Activated naive CD8-positive, alpha-beta T cell treated with anti-CD3 and anti-CD28 coated beads, Interleukin-2, amount 50 U/mL, for 24 hours (primary cell): ENCODE measurements at regions not wholly inside any gene's neighbourhood (a gene's known extent, or its start where the extent isn't known, plus 50 kb on each side); places are given as distances from the start of the nearest gene placed in this dataset.

ENCODE experiments used
- ATAC-seq: fragments of 150-1000 bp; cut with Tn5 transposase; one replicate; pipeline ENCODE4 v1.10.0; 2021
- DNase-seq: peaks from one replicate; pipeline ENCODE4 v3.0.0; 2021
- H3K27ac Mint-ChIP-seq: one replicate; pipeline ENCODE4 v1.8.0; 2021; ENCODE audit warnings: mild to moderate bottlenecking, mixed read lengths
- H3K27me3 Mint-ChIP-seq: one replicate; pipeline ENCODE4 v1.8.0; 2021; ENCODE audit warnings: mixed read lengths
- H3K36me3 Mint-ChIP-seq: one replicate; pipeline ENCODE4 v1.8.0; 2021; ENCODE audit warnings: low read depth, mixed read lengths
- H3K4me1 Mint-ChIP-seq: one replicate; pipeline ENCODE4 v1.8.0; 2021; ENCODE audit warnings: mixed read lengths
- H3K4me3 Mint-ChIP-seq: one replicate; pipeline ENCODE4 v1.8.0; 2021; ENCODE audit warnings: mild to moderate bottlenecking, moderate library complexity, mixed read lengths
- H3K9me3 Mint-ChIP-seq: one replicate; pipeline ENCODE4 v1.8.0; 2021; ENCODE audit warnings: mixed read lengths

DNA sequence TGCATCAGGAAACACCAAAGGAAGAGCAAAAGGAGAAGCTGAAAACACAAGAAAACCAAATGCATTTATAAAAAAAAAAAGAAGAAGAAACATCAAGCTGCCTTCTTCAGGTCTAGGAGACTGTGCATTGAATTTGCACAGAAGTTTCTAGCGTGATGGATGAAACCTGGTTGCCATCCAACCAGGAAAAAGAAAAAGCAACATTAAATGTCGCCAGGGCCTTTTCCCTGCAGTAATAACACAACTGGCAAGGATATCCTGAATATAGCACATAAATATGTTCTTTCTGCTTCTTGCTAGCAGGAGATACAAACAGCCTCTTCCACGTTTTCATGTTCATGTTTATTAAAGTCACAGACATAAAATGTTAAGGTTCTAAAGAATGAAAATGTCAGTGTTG is 60.8 kb upstream of the ZFP42 start:
- no peak for DNase-seq
- Mint-ChIP-seq H3K4me3 (no peak overlapping the region), H3K27me3 (no peaks in the 10 kb centered on the region), H3K27ac (no peak overlapping the region), H3K9me3 (peaks cover 9% of the 10 kb centered on the region), H3K36me3 (no peaks in the 10 kb centered on the region), H3K4me1 (no peaks in the 10 kb centered on the region)
- ATAC-seq: no peak

DNA sequence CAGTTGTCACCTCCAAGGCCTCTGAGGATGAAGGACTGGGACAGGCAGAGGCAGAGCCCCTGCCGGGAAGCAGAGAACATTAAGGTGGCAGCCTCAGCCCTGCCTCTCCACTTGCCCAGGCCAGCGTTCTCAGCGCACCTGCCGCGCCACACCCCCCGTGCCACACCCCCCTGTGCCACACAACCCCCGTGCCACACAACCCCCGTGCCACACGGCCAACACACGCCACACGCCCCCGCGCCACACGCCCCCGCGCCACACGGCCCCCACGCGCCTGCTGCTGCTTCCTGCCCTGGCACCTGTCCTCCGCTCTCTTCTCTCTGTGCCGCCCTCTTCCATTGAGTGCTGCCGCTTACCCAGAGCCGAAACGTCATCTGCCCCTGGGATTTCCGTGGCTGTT is 58.0 kb upstream of the ZFP42 start:
- Mint-ChIP-seq H3K9me3 (peaks cover 16% of the 10 kb centered on the region), H3K4me3 (no peak overlapping the region), H3K4me1 (no peaks in the 10 kb centered on the region), H3K36me3 (no peaks in the 10 kb centered on the region), H3K27ac (no peak overlapping the region), H3K27me3 (no peaks in the 10 kb centered on the region)
- DNase-seq (no peak), ATAC-seq (no peak)

GRCh38 chr4:187940299-187940698 is 55.3 kb upstream of the ZFP42 start:
- ATAC-seq: no peak
- no peak for DNase-seq
- Mint-ChIP-seq H3K27ac (no peak overlapping the region), H3K27me3 (no peaks in the 10 kb centered on the region), H3K4me3 (no peak overlapping the region), H3K4me1 (no peaks in the 10 kb centered on the region), H3K9me3 (peaks cover 17% of the 10 kb centered on the region), H3K36me3 (no peaks in the 10 kb centered on the region)

- no peaks in the 10 kb centered on the region for H3K36me3 Mint-ChIP-seq
- no peak overlapping the region for H3K4me3 Mint-ChIP-seq
- no peaks in the 10 kb centered on the region for H3K4me1 Mint-ChIP-seq
- H3K9me3 Mint-ChIP-seq: peaks cover 20% of the 10 kb centered on the region
- no peaks in the 10 kb centered on the region for H3K27me3 Mint-ChIP-seq
- H3K27ac Mint-ChIP-seq: no peak overlapping the region
- DNase-seq (no peak), ATAC-seq (no peak)
Measured at GRCh38 chr4:187942968-187943367, 52.6 kb upstream of the ZFP42 start.

DNA sequence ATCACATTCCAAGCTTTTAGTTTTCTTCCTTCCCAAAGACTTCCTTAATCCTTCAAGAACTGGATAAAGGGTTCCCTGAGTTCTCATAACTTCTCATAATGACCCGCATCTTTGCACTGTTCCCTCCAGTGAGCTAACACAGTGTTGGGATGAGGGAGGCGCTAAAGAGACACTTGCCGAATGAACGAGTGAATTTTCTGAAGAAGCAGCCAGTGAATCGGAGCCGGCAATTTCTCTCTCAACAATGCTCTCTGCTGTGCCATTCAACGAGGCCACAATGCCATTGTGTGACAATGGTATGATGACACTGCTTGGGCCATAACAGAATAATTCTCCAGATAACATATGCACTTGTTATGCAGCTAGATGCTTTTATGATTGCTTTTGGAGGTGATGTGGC is 51.4 kb upstream of the ZFP42 start:
- no peaks in the 10 kb centered on the region for H3K36me3 Mint-ChIP-seq
- ATAC-seq: no peak
- H3K27me3 Mint-ChIP-seq: no peaks in the 10 kb centered on the region
- DNase-seq: no peak
- no peak overlapping the region for H3K27ac Mint-ChIP-seq
- H3K4me1 Mint-ChIP-seq: no peaks in the 10 kb centered on the region
- no peak overlapping the region for H3K4me3 Mint-ChIP-seq
- H3K9me3 Mint-ChIP-seq: peaks cover 20% of the 10 kb centered on the region
